ENCODE measurements at regions not wholly inside any gene's neighbourhood (a gene's known extent, or its start where the extent isn't known, plus 50 kb on each side); places are given as distances from the start of the nearest gene placed in this dataset.

DNA sequence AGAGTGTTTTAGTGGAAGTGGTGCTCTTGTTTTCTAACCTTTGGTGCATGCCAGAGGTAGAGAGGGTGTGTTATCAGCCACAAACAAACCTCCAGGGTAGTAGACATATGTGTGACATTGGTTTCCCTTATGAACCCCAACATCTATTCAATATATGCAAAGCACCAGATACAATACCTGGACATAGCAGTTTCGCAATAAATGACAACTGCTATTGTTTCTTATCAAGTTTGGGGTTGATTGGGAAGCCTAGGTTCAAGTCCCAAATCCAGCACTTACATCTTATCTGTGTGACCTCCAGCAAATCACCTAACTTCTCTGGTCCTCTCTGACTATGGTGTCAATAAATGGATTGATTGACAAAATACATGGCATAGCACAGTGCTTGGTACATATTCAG, 169.4 kb upstream of the SERPINE2 start:
- TF ChIP-seq, protein P1, sequence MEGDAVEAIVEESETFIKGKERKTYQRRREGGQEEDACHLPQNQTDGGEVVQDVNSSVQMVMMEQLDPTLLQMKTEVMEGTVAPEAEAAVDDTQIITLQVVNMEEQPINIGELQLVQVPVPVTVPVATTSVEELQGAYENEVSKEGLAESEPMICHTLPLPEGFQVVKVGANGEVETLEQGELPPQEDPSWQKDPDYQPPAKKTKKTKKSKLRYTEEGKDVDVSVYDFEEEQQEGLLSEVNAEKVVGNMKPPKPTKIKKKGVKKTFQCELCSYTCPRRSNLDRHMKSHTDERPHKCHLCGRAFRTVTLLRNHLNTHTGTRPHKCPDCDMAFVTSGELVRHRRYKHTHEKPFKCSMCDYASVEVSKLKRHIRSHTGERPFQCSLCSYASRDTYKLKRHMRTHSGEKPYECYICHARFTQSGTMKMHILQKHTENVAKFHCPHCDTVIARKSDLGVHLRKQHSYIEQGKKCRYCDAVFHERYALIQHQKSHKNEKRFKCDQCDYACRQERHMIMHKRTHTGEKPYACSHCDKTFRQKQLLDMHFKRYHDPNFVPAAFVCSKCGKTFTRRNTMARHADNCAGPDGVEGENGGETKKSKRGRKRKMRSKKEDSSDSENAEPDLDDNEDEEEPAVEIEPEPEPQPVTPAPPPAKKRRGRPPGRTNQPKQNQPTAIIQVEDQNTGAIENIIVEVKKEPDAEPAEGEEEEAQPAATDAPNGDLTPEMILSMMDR (IDR thresholded peaks at IDR 0.05), result no peak
- TF ChIP-seq POLR2AphosphoS5 (IDR thresholded peaks at IDR 0.05), result no peak

Measured in suprapubic skin (tissue), 3 donors.